ENCODE measurements at regions not wholly inside any gene's neighbourhood (a gene's known extent, or its start where the extent isn't known, plus 50 kb on each side); places are given as distances from the start of the nearest gene placed in this dataset.

DNA sequence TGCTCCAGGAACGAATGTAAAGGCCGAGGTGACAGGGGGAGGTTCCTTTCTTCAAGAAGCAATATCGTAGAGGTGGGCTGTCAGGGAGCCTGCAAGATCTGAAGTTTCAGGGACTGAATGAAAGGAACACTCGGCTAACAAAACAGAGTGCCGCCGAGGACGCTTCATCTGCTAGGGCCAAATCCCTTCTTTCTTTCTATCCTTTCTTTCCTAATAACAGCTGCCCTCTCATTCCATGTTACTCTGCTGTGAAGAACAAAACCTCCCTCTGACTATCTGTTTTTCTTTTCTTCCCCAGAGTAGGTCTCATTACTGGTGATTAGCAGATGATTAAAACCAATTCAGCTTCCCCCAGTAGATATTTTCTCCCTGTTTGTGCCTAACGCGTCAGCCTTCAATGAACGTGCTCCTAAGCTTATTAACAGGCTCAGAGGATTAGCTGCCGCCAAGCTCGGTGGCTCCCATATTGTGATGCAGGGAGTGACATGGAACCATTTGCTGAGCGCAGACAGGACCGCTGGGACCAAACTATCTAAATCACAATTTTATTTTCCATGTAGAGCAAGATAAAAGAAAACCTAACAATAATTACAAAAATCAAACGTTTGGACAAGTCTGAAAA, 414.6 kb downstream of the TMEM182 start:
- H3K23me2 ChIP-seq (ENCODE audit: insufficient read length, low read depth, low read length, poor library complexity, severe bottlenecking): no peaks in the 10 kb centered on the region
- H3K56ac ChIP-seq (ENCODE audit: insufficient read length, low read depth, low read length): no peak overlapping the region
- H3K79me1 ChIP-seq (ENCODE audit: insufficient read depth, low read depth, low read length, poor library complexity, severe bottlenecking): no peaks in the 10 kb centered on the region
- Mint-ChIP-seq H3K9me3 (peaks cover 0 to 3% of the 10 kb centered on the region in 2 experiments; a peak in 1 of 5 replicates), H3K4me1 (peaks cover 3 to 29% of the 10 kb centered on the region in 2 experiments), H3K36me3 (ENCODE audit: insufficient read depth in 1 of 3, low read depth in 3 of 3) (peaks cover 0 to 9% (median 0%) of the 10 kb centered on the region in 3 experiments; a peak in 1 of 7 replicates), H3K27me3 (ENCODE audit: low read depth) (no peaks in the 10 kb centered on the region; the same call in 1 of the 2 replicates), H3K27ac (no peak overlapping the region; a peak in 1 of 7 replicates), H3K4me3 (no peak overlapping the region)
- no CpG with 5 or more reads among the region's 15 CpGs for WGBS (ENCODE audit: extremely low coverage, insufficient read length, low lambda C conversion rate)
- H2BK15ac ChIP-seq (ENCODE audit: low read depth, low read length): no peak overlapping the region
- H4K91ac ChIP-seq (ENCODE audit: insufficient read length, low read depth, low read length): no peak overlapping the region
- no peaks in the 10 kb centered on the region for H4K20me1 ChIP-seq (ENCODE audit: control insufficient read depth, insufficient read depth, insufficient read length)
- no peaks in the 10 kb centered on the region for H3K79me2 ChIP-seq (ENCODE audit: insufficient read depth, low read length)
- no peak overlapping the region for H2BK5ac ChIP-seq (ENCODE audit: insufficient read length, low read length)
- no peak overlapping the region for H4K8ac ChIP-seq (replicated peaks; ENCODE audit: insufficient read length, low read depth, low read length)
- no peaks in the 10 kb centered on the region for H3K27me3 ChIP-seq (ENCODE audit: insufficient read depth, low read length)
- H3K18ac ChIP-seq (ENCODE audit: insufficient read length, low read depth, low read length): no peak overlapping the region
- H3K27ac ChIP-seq (ENCODE audit: insufficient read length, low read depth, low read length): no peak overlapping the region
- TF ChIP-seq, protein P1, sequence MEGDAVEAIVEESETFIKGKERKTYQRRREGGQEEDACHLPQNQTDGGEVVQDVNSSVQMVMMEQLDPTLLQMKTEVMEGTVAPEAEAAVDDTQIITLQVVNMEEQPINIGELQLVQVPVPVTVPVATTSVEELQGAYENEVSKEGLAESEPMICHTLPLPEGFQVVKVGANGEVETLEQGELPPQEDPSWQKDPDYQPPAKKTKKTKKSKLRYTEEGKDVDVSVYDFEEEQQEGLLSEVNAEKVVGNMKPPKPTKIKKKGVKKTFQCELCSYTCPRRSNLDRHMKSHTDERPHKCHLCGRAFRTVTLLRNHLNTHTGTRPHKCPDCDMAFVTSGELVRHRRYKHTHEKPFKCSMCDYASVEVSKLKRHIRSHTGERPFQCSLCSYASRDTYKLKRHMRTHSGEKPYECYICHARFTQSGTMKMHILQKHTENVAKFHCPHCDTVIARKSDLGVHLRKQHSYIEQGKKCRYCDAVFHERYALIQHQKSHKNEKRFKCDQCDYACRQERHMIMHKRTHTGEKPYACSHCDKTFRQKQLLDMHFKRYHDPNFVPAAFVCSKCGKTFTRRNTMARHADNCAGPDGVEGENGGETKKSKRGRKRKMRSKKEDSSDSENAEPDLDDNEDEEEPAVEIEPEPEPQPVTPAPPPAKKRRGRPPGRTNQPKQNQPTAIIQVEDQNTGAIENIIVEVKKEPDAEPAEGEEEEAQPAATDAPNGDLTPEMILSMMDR (conservative IDR thresholded peaks at IDR 0.05): no peak
- H3K4me2 ChIP-seq (ENCODE audit: insufficient read depth, insufficient read length, low read length): no peak overlapping the region
- H3T11ph ChIP-seq (ENCODE audit: low read length): no peak overlapping the region
- no peak overlapping the region for H4K5ac ChIP-seq (ENCODE audit: insufficient read length, low read depth, low read length)
- no peak overlapping the region for H3K23ac ChIP-seq (ENCODE audit: insufficient read length, low read depth, low read length)
- H2AFZ ChIP-seq (ENCODE audit: low read length): no peak overlapping the region
- DNase-seq: no peak
- no peak overlapping the region for H3K9ac ChIP-seq (ENCODE audit: extremely low read depth, insufficient read length, low read length)
- H2BK20ac ChIP-seq (ENCODE audit: low read depth, low read length, poor library complexity, severe bottlenecking): no peak overlapping the region
- H3K9me3 ChIP-seq (ENCODE audit: control insufficient read depth, low read depth, low read length): no peaks in the 10 kb centered on the region
- H3K14ac ChIP-seq (ENCODE audit: insufficient read depth, low read length): no peak overlapping the region
- no peaks in the 10 kb centered on the region for H3K4me1 ChIP-seq (ENCODE audit: insufficient read depth, low read length)
- no peak overlapping the region for H3K4ac ChIP-seq (ENCODE audit: low read depth, low read length)
- H2BK12ac ChIP-seq (ENCODE audit: insufficient read length, low read depth, low read length): no peak overlapping the region
- no peak overlapping the region for H2BK120ac ChIP-seq (ENCODE audit: low read depth, low read length, poor library complexity, severe bottlenecking)
- H2AK5ac ChIP-seq (ENCODE audit: insufficient read length, low read length): no peak overlapping the region
